Transverse colon (tissue), 3 donors: ENCODE measurements at regions not wholly inside any gene's neighbourhood (a gene's known extent, or its start where the extent isn't known, plus 50 kb on each side); places are given as distances from the start of the nearest gene placed in this dataset.

ENCODE experiments used
- CTCF ChIP-seq, 5 experiments: fragments of 200-600 bp in 3 of 5; fragments of 450-650 bp in 2 of 5; sonication (generic) in 3 of 5; IDR thresholded peaks; 1 replicate in 2 of 5; 2 replicates in 3 of 5; pipeline ENCODE4 v1.5.1; 2016 to 2017; ENCODE audit warnings: antibody characterized with exemption in 5 of 5, inconsistent platforms in 3 of 5, mild to moderate bottlenecking in 2 of 5, moderate library complexity in 1 of 5
- POLR2A ChIP-seq: fragments of 450-650 bp; IDR thresholded peaks from one replicate; pipeline ENCODE4 v1.6.1; 2016; ENCODE audit warnings: antibody characterized with exemption, mild to moderate bottlenecking, moderate library complexity

GRCh38 chr6:140660295-140660694 lies 1285.8 kb upstream of the CITED2 start:
- no peak for TF ChIP-seq CTCF (IDR thresholded peaks at IDR 0.05)
- TF ChIP-seq POLR2A = no peak
